H1 (cell line): ENCODE measurements at regions not wholly inside any gene's neighbourhood (a gene's known extent, or its start where the extent isn't known, plus 50 kb on each side); places are given as distances from the start of the nearest gene placed in this dataset.

ENCODE experiments used
- CTCF ChIA-PET: fragments of 300-600 bp; sonication (Branson Sonifier 250); formaldehyde crosslinking; loops from one replicate; lab custom pipeline; 2021; ENCODE audit not compliant: partially characterized antibody; lab: Charles Lee
- POLR2A ChIA-PET: fragments of 300-600 bp; sonication (Branson Sonifier 250); formaldehyde crosslinking; loops from one replicate; lab custom pipeline; 2021; ENCODE audit warnings: inconsistent platforms; ENCODE audit not compliant: partially characterized antibody; lab: Charles Lee
- DNase-seq, 2 experiments: peaks; one replicate each; pipeline versions ENCODE4 v3.0.0 to v3.0.0-alpha.2; 2010 to 2022; ENCODE audit warnings: low spot score in 2 of 2, low read depth in 1 of 2, mixed read lengths in 1 of 2
- FAIRE-seq: peaks from 2 replicates; lab custom pipeline; 2011; peaks lifted over from hg19 to GRCh38; lab: Jason Lieb, UNC
- H2AFZ ChIP-seq: 2 replicates; pipeline ENCODE4 v1.8.1; 2012; ENCODE audit warnings: low read length, inconsistent platforms
- H2AK5ac ChIP-seq: 2 replicates; pipeline ENCODE4 v1.6.1; 2013; ENCODE audit warnings: low read depth, low read length
- H2BK120ac ChIP-seq: replicated peaks from 2 replicates; pipeline ENCODE3; 2013; ENCODE audit warnings: low read depth, low read length, inconsistent platforms
- H2BK12ac ChIP-seq: 2 replicates; pipeline ENCODE4 v1.6.1; 2013; ENCODE audit warnings: low read depth, low read length
- H2BK15ac ChIP-seq: 2 replicates; pipeline ENCODE4 v1.6.1; 2013; ENCODE audit warnings: low read length
- H2BK20ac ChIP-seq: 2 replicates; pipeline ENCODE4 v1.6.1; 2013; ENCODE audit warnings: low read length
- H2BK5ac ChIP-seq: 2 replicates; pipeline ENCODE4 v1.6.1; 2013; ENCODE audit warnings: low read depth, low read length
- H3K14ac ChIP-seq: 2 replicates; pipeline ENCODE4 v1.6.1; 2013; ENCODE audit warnings: inconsistent platforms; ENCODE audit not compliant: insufficient read length
- H3K18ac ChIP-seq: 2 replicates; pipeline ENCODE4 v1.6.1; 2013; ENCODE audit warnings: low read length; ENCODE audit errors: extremely low read depth
- H3K23ac ChIP-seq: 2 replicates; pipeline ENCODE4 v1.6.1; 2013; ENCODE audit warnings: inconsistent platforms; ENCODE audit not compliant: insufficient read length
- H3K23me2 ChIP-seq: 2 replicates; pipeline ENCODE4 v1.6.1; 2013; ENCODE audit warnings: low read depth, low read length
- H3K27ac ChIP-seq: 2 replicates; pipeline ENCODE4 v1.6.1; 2011; ENCODE audit warnings: low read depth, low read length, inconsistent platforms
- H3K27me3 ChIP-seq, 4 experiments: replicated peaks in 1 of 4; 1 replicate in 1 of 4; 2 replicates in 3 of 4; pipeline versions ENCODE4 v1.6.1 to v1.8.1; 2011 to 2013; ENCODE audit warnings: low read length in 3 of 4, mild to moderate bottlenecking in 3 of 4, inconsistent platforms in 2 of 4, mixed read lengths in 2 of 4, moderate library complexity in 1 of 4; ENCODE audit not compliant: control insufficient read depth in 3 of 4, insufficient read depth in 3 of 4; ENCODE audit errors: extremely low read depth in 1 of 4
- H3K36me3 ChIP-seq, 4 experiments: 2 replicates each; pipeline versions ENCODE4 v1.6.1 to v1.8.1; 2011 to 2013; ENCODE audit warnings: mild to moderate bottlenecking in 4 of 4, low read length in 3 of 4, moderate library complexity in 2 of 4, control low read depth in 1 of 4, inconsistent platforms in 1 of 4; ENCODE audit not compliant: insufficient read depth in 4 of 4, control insufficient read depth in 2 of 4
- H3K4ac ChIP-seq: replicated peaks from 2 replicates; pipeline ENCODE3; 2013; ENCODE audit warnings: low read length, low read depth, mixed read lengths, inconsistent platforms; ENCODE audit not compliant: insufficient read length
- H3K4me1 ChIP-seq, 4 experiments: replicated peaks in 1 of 4; 1 replicate in 1 of 4; 2 replicates in 3 of 4; pipeline versions ENCODE4 v1.6.1 to v1.8.1; 2011 to 2013; ENCODE audit warnings: low read length in 3 of 4, inconsistent platforms in 2 of 4, mixed read lengths in 1 of 4; ENCODE audit not compliant: insufficient read depth in 4 of 4, control insufficient read depth in 3 of 4
- H3K4me2 ChIP-seq, 2 experiments: 2 replicates each; pipeline versions ENCODE4 v1.6.1 to v1.8.1; 2011 to 2013; ENCODE audit warnings: low read depth in 2 of 2, low read length in 2 of 2, control low read depth in 1 of 2, inconsistent platforms in 1 of 2, mild to moderate bottlenecking in 1 of 2; ENCODE audit not compliant: insufficient read depth in 1 of 2
- H3K4me3 ChIP-seq, 4 experiments: fragments of 200-600, 300-600 bp in 1 of 4; sonication (generic), shearing (Covaris generic), sonication (Bioruptor Twin) in 1 of 4; 2 replicates each; pipeline versions ENCODE4 v1.5.1 to v1.8.1; 2011 to 2016; ENCODE audit warnings: low read length in 4 of 4, low read depth in 3 of 4, control low read depth in 2 of 4, inconsistent platforms in 2 of 4, mild to moderate bottlenecking in 2 of 4, mixed read lengths in 1 of 4, moderate library complexity in 1 of 4; ENCODE audit not compliant: insufficient read depth in 2 of 4; ENCODE audit errors: extremely low read depth in 1 of 4
- H3K56ac ChIP-seq: replicated peaks from 2 replicates; pipeline ENCODE3; 2013; ENCODE audit warnings: low read depth, mild to moderate bottlenecking, mixed read lengths, low read length, inconsistent platforms; ENCODE audit not compliant: insufficient read length
- H3K79me1 ChIP-seq: 2 replicates; pipeline ENCODE4 v1.6.1; 2013; ENCODE audit warnings: low read depth, low read length, control low read depth
- H3K79me2 ChIP-seq, 2 experiments: 2 replicates each; pipeline versions ENCODE4 v1.6.1 to v1.8.1; 2012 to 2013; ENCODE audit warnings: low read length in 2 of 2, mild to moderate bottlenecking in 2 of 2, inconsistent platforms in 1 of 2; ENCODE audit not compliant: insufficient read depth in 2 of 2, control insufficient read depth in 1 of 2
- H3K9ac ChIP-seq, 4 experiments: replicated peaks in 1 of 4; 1 replicate in 1 of 4; 2 replicates in 3 of 4; pipeline versions ENCODE4 v1.6.1 to v1.8.1; 2011 to 2013; ENCODE audit warnings: low read depth in 3 of 4, low read length in 3 of 4, control low read depth in 2 of 4, mild to moderate bottlenecking in 2 of 4, moderate library complexity in 2 of 4, inconsistent platforms in 1 of 4; ENCODE audit errors: extremely low read depth in 1 of 4
- H3K9me3 ChIP-seq, 2 experiments: 2 replicates each; pipeline versions ENCODE4 v1.6.1 to v1.8.1; 2012 to 2013; ENCODE audit warnings: mild to moderate bottlenecking in 2 of 2, moderate library complexity in 2 of 2, control low read depth in 1 of 2, inconsistent platforms in 1 of 2, low read depth in 1 of 2, low read length in 1 of 2, mixed read lengths in 1 of 2; ENCODE audit not compliant: insufficient read depth in 2 of 2
- H4K20me1 ChIP-seq, 2 experiments: replicated peaks in 1 of 2; 2 replicates each; pipeline versions ENCODE3 to v1.8.1; 2011 to 2013; ENCODE audit warnings: inconsistent platforms in 2 of 2, low read length in 2 of 2, mild to moderate bottlenecking in 1 of 2; ENCODE audit not compliant: insufficient read depth in 2 of 2, control insufficient read depth in 1 of 2
- H4K5ac ChIP-seq: 2 replicates; pipeline ENCODE4 v1.6.1; 2013; ENCODE audit warnings: low read length, low read depth, mixed read lengths, inconsistent platforms; ENCODE audit not compliant: insufficient read length
- H4K8ac ChIP-seq: 2 replicates; pipeline ENCODE4 v1.8.0; 2013; ENCODE audit warnings: mild to moderate bottlenecking, moderate library complexity, low read length, inconsistent platforms; ENCODE audit not compliant: insufficient read depth; ENCODE audit errors: extremely low read depth
- H4K91ac ChIP-seq: replicated peaks from 2 replicates; pipeline ENCODE3; 2013; ENCODE audit warnings: low read length, mixed read lengths, inconsistent platforms; ENCODE audit not compliant: insufficient read length
- MAX ChIP-seq: IDR thresholded peaks from 2 replicates; pipeline ENCODE4 v1.6.1; 2012; ENCODE audit warnings: inconsistent platforms
- NANOG ChIP-seq: IDR thresholded peaks from 2 replicates; pipeline ENCODE4 v1.6.1; 2011; ENCODE audit warnings: low read length, low read depth, mild to moderate bottlenecking, inconsistent platforms; ENCODE audit not compliant: insufficient read depth, poor library complexity, severe bottlenecking
- WGBS, 2 experiments: shearing (Covaris generic) in 1 of 2; methylation state at CpG; one replicate each; pipeline versions ENCODE4 v1.1.6 to v1.1.7; 2013 to 2015; ENCODE audit warnings: low lambda C conversion rate in 2 of 2, mixed read lengths in 2 of 2, inconsistent platforms in 1 of 2, low coverage in 1 of 2, missing lambda C conversion rate in 1 of 2; ENCODE audit not compliant: insufficient replicate concordance in 2 of 2, insufficient coverage in 1 of 2, insufficient read length in 1 of 2; ENCODE audit errors: extremely low coverage in 1 of 2, missing lambda C conversion rate in 1 of 2; 5-methylcytosine and 5-hydroxymethylcytosine counted together

- Histone ChIP-seq H2BK12ac (no peak overlapping the region), H3K27ac (no peak overlapping the region), H3K14ac (no peak overlapping the region), H3K4me1 (peaks cover 0 to 2% (median 0%) of the 10 kb centered on the region in 4 experiments; a peak in 1 of 7 replicates), H3K4ac (no peak overlapping the region), H3K23me2 (no peaks in the 10 kb centered on the region), H3K9me3 (no peaks in the 10 kb centered on the region), H3K18ac (no peak overlapping the region), H2AK5ac (no peak overlapping the region), H2BK5ac (no peak overlapping the region), H4K91ac (no peak overlapping the region), H2BK20ac (no peak overlapping the region), H4K5ac (no peak overlapping the region), H3K36me3 (no peaks in the 10 kb centered on the region), H3K56ac (no peak overlapping the region), H3K4me2 (no peak overlapping the region), H3K23ac (no peak overlapping the region), H4K20me1 (no peaks in the 10 kb centered on the region), H4K8ac (no peak overlapping the region), H3K4me3 (no peak overlapping the region), H3K79me1 (no peaks in the 10 kb centered on the region), H3K27me3 (no peaks in the 10 kb centered on the region), H3K79me2 (no peaks in the 10 kb centered on the region), H2BK15ac (peak overlapping the region; percentile 21; the same call in 1 of the 2 replicates), H3K9ac (no peak overlapping the region), H2AFZ (no peak overlapping the region), H2BK120ac (no peak overlapping the region)
- FAIRE-seq (no peak), DNase-seq (no peak)
- CTCF ChIA-PET: interaction anchor here (0.6 to 2.1 kb wide), 8 partner anchors 10 to 127 kb away, joined by 3 to 8 read pairs (median 4); no protein-coding TSS in a partner anchor
- POLR2A ChIA-PET: interaction anchor here (0.8 to 8.7 kb wide), 11 partner anchors 11 to 94 kb away, joined by 3 to 56 read pairs (median 4); no protein-coding TSS in a partner anchor
- TF ChIP-seq NANOG (no peak), MAX (peak; percentile 49; the same call in 1 of the 2 replicates)
- 85% methylated on average over 14 of the region's 14 CpGs; no CpG with 5 or more reads in 1 of the 2 experiments for WGBS, 2 experiments
Observed at GRCh38 chr6:37083243-37084138, 78.0 kb downstream of the FGD2 start.
